Ishikawa (cell line): ENCODE measurements at regions not wholly inside any gene's neighbourhood (a gene's known extent, or its start where the extent isn't known, plus 50 kb on each side); places are given as distances from the start of the nearest gene placed in this dataset.

ENCODE experiments used
- CEBPB ChIP-seq: IDR thresholded peaks from 2 replicates; pipeline ENCODE4 v1.6.1; 2012
- CREB1 ChIP-seq: IDR thresholded peaks from 2 replicates; pipeline ENCODE4 v1.6.1; 2012; ENCODE audit warnings: low read depth
- EP300 ChIP-seq: IDR thresholded peaks from 2 replicates; pipeline ENCODE4 v1.6.1; 2012; ENCODE audit warnings: borderline replicate concordance
- FOXM1 ChIP-seq: IDR thresholded peaks from 2 replicates; pipeline ENCODE4 v1.6.1; 2012; ENCODE audit warnings: low read depth, borderline replicate concordance
- RAD21 ChIP-seq: IDR thresholded peaks from 2 replicates; pipeline ENCODE4 v1.6.1; 2012; ENCODE audit warnings: low read depth
- TAF1 ChIP-seq: IDR thresholded peaks from 2 replicates; pipeline ENCODE4 v1.6.1; 2012; ENCODE audit warnings: low read depth, mild to moderate bottlenecking
- YY1 ChIP-seq: IDR thresholded peaks from 2 replicates; pipeline ENCODE4 v1.6.1; 2012; ENCODE audit warnings: low read depth
- TF ChIP-seq, protein P1 (sequence below): IDR thresholded peaks from 2 replicates; pipeline ENCODE4 v1.6.1; 2012
- TF ChIP-seq, protein P2 (sequence below): IDR thresholded peaks from 2 replicates; pipeline ENCODE4 v1.6.1; 2012
- TF ChIP-seq, protein P3 (sequence below): IDR thresholded peaks from 2 replicates; pipeline ENCODE4 v1.6.1; 2012; ENCODE audit warnings: low read depth, mild to moderate bottlenecking

DNA sequence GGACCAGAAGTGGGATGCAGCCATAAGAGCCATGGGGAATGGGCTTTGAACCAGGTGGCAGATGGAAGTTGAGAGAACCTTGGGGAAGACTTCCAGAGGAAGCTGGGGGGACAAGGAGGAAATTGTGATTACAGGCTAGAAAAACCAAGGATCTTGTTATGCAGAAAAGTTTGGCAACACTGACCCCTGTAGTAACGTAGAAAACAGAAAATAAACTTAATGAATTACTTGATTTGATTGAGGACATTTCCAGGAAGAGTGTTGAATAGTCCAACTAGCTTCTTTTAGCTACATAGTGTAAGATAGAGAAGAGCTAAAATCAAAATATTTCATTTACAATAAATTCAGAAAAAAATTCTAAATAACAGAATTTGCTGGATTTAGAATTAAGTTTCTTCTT is 91.9 kb upstream of the GPC1 start:
- TF ChIP-seq EP300 (no peak), RAD21 (peak; percentile 41), CREB1 (no peak), FOXM1 (no peak), TAF1 (no peak), CEBPB (no peak), YY1 (no peak)
- TF ChIP-seq, protein P1, sequence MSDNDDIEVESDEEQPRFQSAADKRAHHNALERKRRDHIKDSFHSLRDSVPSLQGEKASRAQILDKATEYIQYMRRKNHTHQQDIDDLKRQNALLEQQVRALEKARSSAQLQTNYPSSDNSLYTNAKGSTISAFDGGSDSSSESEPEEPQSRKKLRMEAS: no peak
- TF ChIP-seq, protein P2, sequence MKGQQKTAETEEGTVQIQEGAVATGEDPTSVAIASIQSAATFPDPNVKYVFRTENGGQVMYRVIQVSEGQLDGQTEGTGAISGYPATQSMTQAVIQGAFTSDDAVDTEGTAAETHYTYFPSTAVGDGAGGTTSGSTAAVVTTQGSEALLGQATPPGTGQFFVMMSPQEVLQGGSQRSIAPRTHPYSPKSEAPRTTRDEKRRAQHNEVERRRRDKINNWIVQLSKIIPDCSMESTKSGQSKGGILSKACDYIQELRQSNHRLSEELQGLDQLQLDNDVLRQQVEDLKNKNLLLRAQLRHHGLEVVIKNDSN: no peak
- TF ChIP-seq, protein P3, sequence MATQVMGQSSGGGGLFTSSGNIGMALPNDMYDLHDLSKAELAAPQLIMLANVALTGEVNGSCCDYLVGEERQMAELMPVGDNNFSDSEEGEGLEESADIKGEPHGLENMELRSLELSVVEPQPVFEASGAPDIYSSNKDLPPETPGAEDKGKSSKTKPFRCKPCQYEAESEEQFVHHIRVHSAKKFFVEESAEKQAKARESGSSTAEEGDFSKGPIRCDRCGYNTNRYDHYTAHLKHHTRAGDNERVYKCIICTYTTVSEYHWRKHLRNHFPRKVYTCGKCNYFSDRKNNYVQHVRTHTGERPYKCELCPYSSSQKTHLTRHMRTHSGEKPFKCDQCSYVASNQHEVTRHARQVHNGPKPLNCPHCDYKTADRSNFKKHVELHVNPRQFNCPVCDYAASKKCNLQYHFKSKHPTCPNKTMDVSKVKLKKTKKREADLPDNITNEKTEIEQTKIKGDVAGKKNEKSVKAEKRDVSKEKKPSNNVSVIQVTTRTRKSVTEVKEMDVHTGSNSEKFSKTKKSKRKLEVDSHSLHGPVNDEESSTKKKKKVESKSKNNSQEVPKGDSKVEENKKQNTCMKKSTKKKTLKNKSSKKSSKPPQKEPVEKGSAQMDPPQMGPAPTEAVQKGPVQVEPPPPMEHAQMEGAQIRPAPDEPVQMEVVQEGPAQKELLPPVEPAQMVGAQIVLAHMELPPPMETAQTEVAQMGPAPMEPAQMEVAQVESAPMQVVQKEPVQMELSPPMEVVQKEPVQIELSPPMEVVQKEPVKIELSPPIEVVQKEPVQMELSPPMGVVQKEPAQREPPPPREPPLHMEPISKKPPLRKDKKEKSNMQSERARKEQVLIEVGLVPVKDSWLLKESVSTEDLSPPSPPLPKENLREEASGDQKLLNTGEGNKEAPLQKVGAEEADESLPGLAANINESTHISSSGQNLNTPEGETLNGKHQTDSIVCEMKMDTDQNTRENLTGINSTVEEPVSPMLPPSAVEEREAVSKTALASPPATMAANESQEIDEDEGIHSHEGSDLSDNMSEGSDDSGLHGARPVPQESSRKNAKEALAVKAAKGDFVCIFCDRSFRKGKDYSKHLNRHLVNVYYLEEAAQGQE: no peak
